ENCODE measurements at regions not wholly inside any gene's neighbourhood (a gene's known extent, or its start where the extent isn't known, plus 50 kb on each side); places are given as distances from the start of the nearest gene placed in this dataset.

DNA sequence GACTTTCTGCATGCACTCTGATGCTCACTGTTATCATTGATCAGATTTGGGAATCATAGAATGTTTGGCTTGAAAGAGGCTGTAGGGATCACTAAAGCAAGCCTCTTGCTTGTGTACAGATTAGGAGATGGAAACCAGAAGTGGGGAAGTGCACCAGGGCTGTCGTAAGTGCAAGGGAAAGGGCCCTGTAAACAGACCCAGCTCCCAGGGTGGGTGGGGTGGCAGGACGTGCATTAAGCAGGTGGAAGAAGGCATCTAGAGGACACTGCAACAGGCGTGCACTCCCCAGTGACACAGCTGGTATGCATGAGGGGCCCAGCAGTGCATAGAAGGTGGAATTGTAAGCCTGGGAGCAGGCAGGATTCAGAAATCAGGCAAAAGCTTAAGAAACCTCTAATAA is 58.0 kb upstream of the SLC7A14 start:
- no peak for TF ChIP-seq CTCF (conservative IDR thresholded peaks at IDR 0.05)
- TF ChIP-seq ZFX (IDR thresholded peaks at IDR 0.05): no peak
